ENCODE measurements at regions not wholly inside any gene's neighbourhood (a gene's known extent, or its start where the extent isn't known, plus 50 kb on each side); places are given as distances from the start of the nearest gene placed in this dataset.

DNA sequence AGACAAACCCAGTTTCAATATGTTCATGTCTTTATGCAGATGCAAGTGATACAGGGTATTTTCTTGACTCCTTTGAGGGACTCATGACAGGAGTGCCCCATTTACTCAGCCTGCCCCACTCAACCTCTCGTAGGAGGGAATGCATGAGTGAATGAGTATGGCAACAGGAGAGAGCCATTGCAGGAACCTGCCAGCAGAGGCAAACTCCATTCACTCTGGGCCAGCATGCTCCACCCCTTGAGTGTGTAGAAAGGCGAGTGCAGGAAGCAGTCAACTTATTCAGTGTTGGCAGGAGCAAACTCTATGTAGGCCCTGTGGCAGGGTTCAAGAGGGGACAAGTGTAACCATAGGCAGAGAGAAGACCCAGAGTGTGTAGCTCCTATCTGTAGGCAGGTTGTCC lies 1526.3 kb downstream of the PLA2G4A start:
- DNase-seq = no peak

DNA sequence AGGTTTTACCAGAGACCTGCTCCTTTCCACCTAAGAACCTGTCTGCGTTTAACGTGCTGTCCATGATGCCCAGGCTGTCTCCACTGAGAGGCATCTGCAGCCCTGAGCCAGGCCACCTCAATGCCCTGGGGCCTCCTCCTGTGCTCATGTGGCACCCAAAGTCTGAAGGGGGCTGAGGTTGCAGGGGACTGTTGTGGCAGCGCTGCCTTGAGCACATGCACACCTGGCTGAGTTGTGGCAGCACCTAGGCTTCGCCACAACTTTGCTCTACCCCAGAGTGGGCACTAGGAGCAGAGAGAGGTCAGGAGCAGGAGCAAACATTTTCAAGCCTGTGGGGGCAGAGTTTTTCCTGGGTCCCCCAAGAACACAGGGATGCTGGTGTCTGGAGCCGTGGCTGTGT lies 1527.1 kb downstream of the PLA2G4A start:
- no peak for DNase-seq

DNA sequence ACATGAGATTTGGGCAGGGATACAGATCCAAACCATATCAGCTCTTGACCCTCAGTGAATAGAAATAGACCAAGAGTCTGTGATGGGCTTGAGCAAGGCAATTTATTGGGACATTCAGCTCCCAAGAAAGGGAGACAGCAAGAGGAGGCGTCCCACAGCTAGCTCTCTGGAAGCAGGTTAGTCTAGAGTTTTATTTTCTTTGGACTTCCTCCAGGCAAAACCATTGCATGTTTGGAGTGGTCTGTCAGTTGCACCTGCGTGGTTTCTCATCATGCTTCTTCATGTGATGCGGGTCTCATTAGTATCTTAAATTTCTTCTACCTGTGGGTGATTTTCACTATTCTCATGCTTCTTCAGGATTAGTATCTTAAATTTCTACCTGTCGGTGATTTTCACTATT lies 1530.6 kb downstream of the PLA2G4A start:
- DNase-seq = no peak

DNA sequence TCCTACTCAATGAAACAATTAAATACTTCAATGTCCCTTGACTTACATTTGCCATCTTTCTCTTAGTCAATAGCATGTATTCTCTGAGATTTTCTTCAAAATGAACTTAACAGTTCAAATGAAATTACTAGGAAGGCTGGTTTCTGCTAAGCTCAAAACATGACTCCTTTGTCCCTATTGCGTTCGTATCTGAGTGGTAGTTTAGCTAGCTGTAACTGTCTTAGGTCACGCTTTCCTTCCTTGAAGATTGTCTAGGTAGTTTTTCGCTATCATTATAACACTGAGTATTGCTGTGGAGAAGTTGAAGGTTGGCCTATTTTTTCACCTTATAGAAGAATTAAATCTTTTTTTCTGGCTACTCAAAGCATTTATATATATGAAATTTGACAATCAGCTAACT lies 1535.2 kb downstream of the PLA2G4A start:
- no peak for DNase-seq

DNA sequence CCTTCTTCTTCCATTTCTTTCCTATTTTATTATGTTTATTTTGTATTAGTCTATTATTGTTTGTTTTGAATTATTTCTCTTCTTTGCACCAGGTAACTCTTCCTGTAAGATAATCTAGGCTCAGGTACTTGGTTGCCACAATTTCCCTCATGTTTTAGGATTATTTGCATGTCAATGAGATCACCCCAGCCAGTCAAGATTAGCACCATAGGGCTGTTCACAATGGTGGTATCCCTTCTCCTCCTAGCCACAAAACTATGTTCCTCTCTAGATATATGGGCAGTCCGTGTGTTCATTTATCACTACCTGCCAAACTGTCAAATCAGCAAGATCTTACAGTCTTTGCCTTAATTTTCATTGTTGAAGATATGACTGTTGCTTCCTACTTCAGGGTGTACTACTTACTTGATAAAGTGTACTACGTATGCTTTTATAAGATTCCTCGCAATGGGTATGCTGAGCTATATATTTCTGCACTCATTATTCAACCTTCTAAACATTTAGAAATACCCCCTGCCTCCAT lies 1536.2 kb downstream of the PLA2G4A start:
- no peak for DNase-seq

DNA sequence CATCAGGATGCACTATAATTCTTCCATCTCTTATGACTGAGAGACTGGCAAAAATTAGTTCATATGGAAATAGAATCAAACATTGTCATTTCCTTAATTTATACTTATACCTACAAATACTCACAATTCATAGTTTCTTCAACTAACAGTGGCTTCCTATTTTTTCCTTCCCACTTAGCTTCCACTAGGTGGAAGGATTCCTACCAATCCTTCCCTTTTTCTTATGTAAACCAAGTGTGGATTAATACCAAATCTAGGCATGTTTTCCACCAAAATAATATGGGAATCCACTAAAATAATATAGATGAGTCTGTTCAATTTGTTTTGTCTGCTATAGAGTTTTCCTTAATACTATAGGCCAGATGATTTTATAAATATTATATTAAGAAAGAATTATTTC lies 1537.1 kb downstream of the PLA2G4A start:
- no peak for DNase-seq

DNA sequence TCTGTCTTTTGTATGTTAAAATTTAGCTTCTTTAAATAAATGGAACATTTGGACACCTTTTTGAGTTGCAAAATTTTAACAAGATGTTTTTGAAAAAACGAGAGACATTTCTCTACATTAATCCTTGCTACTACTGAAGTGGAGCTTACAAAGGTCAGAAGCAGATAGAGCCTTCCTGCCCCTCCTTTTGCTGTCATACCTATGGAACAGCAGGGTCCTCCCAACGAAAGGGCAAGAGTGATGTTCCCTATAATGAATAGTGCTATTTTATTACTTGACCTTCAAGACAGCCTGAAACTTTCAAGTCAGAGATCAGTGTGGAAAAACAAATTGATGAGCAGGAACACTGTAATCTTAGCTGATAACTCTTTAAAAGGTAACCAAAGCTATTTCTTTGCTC lies 1538.9 kb downstream of the PLA2G4A start:
- no peak for DNase-seq

DNA sequence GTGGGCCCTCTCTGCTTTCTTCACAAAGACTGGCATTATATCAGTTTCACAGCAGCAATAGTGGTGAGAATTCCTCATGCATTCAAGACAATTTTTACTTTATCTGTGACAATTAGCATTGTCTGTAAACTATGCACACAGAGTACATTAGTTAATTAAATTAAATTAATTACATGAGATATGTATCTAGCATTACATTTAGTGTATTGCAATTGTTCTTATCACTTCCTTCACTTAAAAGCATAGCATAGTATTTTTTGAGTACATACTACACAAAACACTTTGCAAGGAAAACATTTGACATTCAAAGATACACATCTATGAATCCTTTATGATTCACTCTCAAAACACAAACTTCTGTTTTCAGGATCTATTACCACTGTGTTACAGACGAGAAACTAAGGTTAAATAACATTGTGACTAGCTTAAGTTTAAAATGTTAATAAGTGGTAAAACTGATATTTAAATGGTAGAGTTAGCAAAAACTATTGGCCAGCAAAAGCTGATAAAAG lies 1542.6 kb downstream of the PLA2G4A start:
- DNase-seq = no peak

DNA sequence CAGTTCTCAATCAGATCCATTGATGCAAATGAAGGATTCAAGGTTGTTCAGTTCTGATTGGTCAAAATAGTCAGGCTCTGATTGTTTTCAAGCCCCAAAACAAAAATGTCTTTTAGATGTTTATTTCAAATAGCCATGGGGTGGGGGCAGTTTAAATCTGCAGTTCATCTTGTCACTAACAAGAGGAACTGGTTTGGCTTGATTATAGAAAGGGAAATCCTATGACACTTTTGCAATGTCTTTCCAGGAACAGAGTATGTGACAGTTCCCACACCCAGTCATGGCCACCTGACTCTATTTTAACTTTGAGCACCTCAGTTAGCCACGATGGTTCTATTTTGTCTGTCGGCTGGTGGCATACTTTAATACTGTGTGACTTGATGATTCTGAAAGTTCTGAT lies 1544.1 kb downstream of the PLA2G4A start:
- DNase-seq = no peak

DNA sequence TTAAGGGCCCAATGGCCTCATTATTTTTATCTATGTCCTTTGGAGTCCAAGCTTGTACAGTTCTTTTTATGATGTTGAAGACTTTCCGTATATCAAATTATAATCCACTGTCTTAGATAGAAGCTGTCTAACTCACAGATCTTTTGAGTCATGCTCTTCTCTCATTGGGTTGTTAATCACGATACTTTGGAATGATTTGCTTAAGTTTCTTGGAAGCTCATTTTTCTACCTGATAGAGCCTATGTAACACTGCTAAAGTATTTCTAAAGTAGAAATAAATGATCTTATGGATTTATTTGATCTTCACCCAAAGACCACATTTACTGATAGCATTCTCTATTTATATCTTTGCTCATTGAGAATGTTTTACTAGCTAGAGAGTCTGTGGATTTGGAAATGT lies 1554.1 kb downstream of the PLA2G4A start:
- no peak for DNase-seq

DNA sequence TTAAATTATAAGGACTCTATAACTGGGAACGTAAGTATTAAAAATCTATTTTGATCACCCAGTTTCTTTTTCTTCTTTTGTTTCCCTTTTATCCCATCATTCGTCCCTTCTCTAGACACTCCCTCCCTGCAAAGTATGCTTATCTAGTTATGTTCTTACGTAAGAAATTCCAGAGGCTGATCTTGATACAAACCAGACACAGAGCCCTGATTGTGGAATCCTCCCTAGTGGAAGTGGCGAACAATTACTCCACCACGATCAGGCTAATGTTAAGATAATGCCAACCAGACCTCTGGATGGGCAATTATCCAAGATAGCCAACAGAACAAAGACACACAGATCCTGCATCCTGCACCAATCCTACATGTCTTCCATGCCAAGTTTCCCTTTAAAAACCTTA lies 1557.4 kb downstream of the PLA2G4A start:
- DNase-seq = peak; percentile 8

DNA sequence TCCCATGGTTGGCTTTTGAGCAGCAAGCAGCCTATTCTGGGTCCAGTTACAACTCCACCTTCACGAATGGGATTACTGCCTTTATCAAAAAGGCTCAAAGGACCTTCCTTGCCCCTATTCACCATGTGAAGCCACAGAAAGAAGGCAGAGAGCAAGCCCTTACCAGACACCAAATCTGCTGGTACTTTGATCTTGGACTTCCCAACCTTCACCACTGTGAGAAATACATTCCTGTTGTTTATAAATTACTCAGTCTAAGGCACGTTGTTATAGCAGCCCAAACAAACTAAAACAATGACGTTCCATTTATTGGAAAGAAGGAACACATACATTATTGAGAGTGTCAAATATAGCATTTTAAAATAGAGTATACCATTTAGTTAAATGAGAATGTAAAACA lies 1557.9 kb downstream of the PLA2G4A start:
- no peak for DNase-seq

DNA sequence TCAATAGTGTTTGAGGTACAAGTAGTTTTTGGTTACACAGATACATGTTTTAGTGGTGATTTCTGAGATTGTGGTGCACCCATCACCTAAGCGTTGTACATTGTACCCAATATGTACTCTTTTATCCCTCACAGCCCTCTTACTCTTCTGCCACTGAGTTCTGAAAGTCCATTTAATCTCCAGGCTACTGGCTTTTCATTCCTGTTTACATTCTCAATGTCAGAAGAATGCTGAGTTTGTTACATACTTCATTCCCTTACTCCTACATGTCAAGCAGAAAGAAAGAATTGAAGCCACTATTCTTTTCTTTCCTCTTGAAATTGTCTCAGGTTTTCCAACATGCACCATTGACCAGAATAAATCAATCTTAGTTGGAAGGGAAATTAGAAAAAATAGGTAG lies 1565.9 kb downstream of the PLA2G4A start:
- DNase-seq = no peak

DNA sequence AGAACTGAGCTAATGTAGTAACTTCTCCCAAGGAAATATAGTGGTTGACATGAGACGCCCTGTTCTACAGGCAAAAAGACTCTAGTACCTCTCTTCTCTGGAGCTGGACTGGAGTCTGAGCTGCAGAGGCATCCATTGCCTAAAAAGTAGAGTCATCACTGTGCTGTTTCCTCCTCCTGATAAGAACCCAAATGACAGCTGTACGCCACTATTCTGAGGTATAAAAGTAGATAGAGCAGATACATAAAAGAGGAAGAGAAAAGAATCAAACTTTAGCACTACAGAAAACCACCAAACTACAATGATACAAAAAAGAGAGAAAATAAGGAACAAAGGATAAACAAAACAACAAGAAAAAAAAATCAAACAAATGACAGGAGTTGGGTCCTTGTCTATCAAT lies 1568.8 kb downstream of the PLA2G4A start:
- no peak for DNase-seq

DNA sequence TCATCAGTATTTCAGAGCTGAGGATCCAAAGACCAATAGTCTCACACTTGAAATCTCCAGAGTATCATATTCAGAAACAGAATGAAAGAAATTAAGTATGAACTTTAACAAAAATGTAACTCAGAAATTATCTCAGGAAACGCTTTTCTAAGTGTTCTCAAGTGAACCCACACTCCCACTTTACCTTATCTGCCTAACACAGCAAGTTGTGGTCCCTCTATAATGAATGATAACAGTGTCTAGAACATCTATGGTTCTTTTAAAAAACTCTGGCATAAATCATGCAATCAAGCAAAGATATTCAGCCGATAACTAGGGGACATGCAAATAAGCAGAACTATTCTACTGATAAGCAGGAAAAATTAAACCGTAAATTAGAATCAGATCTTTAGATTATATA lies 1574.2 kb downstream of the PLA2G4A start:
- no peak for DNase-seq

DNA sequence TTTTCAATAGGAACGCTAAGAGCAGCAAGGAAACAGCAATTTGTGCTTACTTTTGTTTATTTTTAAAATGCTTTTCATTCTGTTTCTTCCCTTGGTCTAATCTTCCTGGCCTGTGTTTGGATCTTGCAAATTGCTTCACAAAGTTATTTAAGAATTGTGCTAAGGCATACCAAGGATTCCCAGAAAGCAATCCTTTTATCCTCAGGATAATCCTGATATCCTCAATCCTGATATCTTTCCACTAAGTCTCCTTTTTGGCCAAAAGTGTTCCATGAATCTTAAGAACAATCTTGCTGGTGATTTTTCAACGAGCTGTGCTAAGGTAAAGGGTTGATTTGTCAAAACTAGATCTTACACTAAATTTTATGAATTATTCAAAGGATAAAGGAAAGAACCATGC lies 1577.9 kb downstream of the PLA2G4A start:
- DNase-seq = no peak

DNA sequence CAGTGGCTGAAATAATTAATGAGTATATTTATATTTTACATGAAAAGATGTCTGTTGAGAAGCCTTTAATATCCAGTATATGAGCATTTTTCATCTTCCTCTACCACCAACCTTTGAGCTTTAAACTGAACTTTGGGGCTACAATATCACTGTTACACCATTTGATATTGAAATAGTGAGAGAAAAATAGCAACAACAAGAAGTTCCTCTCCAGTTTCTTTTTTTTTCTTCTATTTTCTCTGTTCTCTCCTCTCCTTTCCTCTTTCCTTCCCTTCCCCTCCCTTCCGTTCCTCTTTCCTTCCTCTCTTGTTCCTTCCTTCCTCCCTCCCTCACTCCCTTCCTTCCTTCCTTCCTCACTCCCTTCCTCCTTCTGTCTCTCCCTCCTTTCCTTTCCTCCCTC lies 1591.4 kb downstream of the PLA2G4A start:
- no peak for DNase-seq

DNA sequence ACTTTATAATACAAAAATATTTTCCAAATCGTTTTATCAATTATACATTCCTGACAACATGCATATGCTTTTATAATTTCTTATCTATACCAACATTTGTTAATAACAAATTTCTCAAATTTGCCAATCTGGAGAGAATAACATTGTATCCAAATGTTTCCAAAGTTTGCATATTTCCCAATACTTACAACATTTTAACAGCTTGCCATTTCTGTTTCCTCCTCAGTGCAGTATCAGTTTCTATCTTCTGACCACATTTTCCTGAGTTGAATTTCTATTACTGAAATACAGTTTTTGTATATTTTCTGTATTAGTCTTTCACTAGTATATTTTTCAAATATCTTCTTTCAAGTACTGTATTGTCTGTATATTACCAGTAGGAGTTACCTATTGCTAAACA lies 1594.3 kb downstream of the PLA2G4A start:
- DNase-seq = no peak

DNA sequence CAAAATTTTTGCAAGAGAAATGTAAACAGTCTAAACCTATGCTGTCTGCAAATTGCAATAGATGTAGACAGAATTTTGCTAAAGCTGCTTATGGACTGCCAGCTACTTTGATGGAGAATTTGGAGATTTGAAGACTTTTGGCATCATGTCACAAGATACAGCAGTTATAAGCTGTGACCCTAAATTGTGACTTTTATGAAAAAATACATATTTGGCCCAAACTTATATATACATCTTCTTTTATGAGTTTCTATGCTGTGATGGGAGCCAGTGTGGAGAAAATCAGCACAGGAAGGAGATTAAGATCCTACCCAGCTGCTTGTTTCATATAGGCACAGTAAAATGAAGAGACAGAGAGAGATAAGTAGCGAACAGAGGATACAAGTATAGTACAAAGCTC lies 1595.4 kb downstream of the PLA2G4A start:
- DNase-seq = no peak

DNA sequence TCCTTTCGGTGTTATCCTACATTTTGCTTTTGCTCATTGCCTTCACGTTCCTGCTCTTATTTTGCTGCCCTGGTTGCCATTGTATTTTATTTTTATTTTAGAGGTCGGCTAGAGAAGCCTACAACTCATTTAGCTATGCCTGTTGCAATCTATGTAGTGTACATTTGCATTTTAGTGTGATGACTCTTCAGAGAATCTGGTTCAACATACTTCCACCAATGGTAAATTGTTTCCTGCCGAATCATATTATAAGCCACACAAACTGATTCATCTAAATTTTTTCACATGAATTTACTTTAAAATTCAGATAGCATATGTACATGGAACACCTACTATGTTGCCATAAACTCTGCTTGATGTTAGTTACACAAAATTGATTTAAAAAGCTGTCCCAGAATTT lies 1596.9 kb downstream of the PLA2G4A start:
- DNase-seq = no peak

DNA sequence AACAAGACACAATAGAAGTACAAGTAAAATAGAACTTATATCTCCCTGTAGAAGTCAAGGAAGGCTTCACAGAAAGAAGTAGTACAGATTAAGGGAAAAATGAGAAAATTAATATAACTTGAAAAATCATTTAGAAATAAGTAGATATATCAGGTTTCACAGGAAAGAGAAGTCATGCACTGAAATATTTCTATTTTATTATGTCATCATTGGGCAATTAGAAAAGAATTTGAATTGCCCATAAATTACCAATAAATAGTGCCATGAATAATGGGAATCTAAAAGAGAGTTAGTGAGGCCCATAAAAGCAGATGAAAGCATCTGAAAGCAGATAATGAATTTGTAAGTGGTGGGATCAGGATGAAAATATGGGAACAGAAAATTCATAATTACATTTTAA lies 1597.8 kb downstream of the PLA2G4A start:
- no peak for DNase-seq

DNA sequence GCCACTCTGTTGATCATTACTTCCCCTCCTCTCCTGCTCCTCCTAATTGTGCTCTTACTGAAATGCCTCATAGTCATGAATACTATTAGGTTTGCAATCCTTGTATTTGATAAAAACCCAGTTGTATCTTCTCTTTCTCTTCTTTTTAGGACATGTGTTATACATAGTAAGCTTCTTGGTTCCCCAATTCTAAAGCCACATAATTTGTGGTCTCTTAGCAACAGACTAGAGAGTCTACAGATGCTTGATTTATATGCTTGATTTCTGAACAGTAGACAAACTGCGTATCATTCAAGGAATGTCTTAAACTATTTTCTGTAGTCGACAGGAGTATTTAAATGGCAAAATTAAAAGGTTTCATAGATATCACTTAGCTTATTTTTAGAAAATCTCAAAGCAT lies 1598.9 kb downstream of the PLA2G4A start:
- no peak for DNase-seq

DNA sequence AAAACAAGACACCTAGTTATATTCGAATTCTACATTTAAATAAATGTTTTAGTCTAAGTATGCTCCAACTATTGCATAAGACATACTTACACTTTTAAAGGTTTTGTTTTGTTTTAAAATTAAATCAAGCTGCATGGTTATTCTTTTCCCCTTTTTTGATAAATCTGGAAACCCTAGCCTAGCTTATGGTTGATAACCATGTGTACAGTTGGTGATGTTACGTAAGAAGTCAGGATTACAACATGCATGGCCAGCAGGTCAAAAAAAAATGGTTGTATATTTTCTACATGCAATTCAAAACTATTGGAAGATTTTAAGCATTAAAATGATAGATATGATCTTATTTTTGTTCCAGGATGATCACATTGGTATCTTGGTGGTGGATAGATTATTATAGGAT lies 1600.6 kb downstream of the PLA2G4A start:
- DNase-seq = no peak

DNA sequence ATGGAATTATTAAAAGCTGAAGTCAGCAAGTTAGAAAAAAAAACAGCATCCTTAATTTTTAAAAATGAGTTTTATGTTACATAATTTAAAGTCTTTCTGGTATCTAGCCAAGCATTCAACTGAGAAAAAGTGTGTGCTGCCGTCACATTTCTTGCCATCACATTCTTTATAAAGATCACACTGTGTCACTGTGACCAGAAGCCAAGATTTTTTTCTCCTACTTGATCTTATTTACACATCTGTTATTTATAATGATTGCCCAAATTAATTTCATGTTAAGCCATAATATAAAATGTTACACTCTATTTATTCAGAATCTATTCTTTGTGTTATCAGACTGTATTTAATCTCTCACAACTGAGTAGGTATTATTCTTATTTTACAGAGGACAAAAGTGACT lies 1603.7 kb downstream of the PLA2G4A start:
- DNase-seq = no peak

DNA sequence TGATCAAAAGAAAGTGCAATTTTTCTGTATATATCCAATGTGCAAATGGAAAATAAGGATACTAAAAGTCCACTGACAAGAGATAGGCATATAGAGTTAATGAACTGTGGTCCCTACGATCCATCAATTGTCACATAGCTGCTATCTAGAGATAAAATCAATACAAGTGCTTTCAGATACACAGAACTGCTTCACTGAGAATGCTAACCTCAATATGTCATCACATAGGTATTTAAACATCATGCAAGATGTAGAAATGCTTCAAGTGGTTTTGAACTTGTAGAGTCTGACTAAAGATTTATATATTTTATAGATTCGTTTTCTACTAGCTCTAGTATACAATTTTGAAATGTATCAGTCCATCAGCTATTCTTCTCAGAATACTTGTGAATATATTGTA lies 1604.7 kb downstream of the PLA2G4A start:
- DNase-seq = no peak
